ENCODE measurements at regions not wholly inside any gene's neighbourhood (a gene's known extent, or its start where the extent isn't known, plus 50 kb on each side); places are given as distances from the start of the nearest gene placed in this dataset.

DNA sequence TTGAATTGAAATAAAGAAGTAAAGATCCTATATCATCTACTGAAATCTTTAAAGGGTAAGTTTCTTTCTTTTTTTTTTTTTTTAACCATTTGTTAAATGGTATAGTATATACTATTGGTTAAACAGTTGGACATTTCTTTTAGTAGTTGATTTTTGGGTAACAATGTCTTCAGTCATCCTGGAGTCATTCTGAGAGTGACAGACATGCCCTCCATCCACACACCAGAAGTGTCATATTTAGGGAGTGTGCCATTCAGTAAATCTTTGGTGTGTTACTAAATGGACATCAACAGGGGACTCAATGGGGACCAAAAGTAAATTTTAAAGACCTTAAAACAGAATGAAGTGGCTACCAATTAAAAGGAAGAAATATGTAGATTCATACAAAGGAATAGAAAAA, 50.8 kb upstream of the SLC39A10 start:
- no peak for DNase-seq (ENCODE audit: low read depth)
- TF ChIP-seq, protein P1, sequence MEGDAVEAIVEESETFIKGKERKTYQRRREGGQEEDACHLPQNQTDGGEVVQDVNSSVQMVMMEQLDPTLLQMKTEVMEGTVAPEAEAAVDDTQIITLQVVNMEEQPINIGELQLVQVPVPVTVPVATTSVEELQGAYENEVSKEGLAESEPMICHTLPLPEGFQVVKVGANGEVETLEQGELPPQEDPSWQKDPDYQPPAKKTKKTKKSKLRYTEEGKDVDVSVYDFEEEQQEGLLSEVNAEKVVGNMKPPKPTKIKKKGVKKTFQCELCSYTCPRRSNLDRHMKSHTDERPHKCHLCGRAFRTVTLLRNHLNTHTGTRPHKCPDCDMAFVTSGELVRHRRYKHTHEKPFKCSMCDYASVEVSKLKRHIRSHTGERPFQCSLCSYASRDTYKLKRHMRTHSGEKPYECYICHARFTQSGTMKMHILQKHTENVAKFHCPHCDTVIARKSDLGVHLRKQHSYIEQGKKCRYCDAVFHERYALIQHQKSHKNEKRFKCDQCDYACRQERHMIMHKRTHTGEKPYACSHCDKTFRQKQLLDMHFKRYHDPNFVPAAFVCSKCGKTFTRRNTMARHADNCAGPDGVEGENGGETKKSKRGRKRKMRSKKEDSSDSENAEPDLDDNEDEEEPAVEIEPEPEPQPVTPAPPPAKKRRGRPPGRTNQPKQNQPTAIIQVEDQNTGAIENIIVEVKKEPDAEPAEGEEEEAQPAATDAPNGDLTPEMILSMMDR (conservative IDR thresholded peaks at IDR 0.05; ENCODE audit: low read length): no peak
- no peak overlapping the region for H3K4me3 ChIP-seq (ENCODE audit: low read length)

DNA sequence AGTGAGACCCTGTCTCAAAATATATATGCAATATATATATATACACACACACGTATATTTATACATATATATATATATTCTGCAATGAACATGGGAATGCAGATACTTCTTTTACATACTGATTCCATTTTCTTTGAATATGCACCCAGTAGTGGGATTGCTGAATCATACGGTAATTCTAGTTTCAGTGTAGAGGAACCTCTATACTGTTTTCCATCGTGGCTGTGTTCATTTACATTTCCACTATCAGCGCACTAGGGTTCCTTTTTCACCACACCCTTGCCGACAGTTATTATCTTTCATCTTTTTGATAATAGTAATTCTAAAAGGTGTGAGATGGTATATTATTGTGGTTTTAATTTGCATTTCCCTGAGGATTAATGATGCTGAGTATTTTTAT, 52.3 kb upstream of the SLC39A10 start:
- TF ChIP-seq, protein P1 (conservative IDR thresholded peaks at IDR 0.05; ENCODE audit: low read length): no peak
- H3K4me3 ChIP-seq (ENCODE audit: low read length): no peak overlapping the region

DNA sequence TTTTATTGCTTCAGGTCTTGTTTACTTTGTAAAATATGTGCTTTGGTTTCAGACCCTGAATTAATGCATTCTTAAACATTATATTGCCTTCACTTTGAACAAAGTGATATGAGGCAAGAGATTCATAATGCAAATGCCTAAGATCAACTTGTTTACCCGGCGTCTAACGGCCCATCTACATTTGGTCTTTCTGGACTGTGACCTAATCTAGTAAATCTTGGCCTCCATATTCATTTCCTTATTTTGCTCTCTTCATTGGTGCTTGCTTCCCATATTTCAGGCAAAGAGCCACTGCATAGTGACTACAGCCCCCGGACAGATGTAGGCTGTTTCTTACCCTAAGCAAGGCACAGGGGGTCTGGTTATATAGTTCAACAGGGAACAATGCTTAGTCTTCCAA, 53.0 kb upstream of the SLC39A10 start:
- TF ChIP-seq, protein P1 (conservative IDR thresholded peaks at IDR 0.05; ENCODE audit: low read length): no peak
- no peak for DNase-seq (ENCODE audit: low read depth)
- H3K4me3 ChIP-seq (ENCODE audit: low read length): no peak overlapping the region

More for the DNA sequence above, 52.3 kb upstream of the SLC39A10 start:
- DNase-seq (ENCODE audit: low read depth): no peak

DNA sequence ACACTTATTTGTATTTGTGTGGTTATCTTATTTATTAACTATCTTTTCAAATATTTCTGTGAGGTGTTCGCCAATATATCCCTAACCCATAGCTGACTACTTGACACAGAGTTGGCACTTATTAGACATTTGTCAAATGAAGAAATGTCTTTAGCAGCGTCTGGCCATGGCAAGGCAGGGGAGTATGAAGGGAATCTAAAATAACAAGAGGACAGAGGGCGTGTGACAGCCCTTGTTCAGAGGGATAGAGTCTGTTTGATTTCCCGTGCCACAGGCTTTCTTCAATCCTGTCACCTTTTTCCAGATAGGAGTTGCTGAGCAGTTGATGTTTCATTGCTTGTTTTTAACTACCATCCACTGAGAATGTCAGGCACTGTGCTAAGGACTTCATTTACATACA, 53.6 kb upstream of the SLC39A10 start:
- no peak for DNase-seq (ENCODE audit: low read depth)
- H3K4me3 ChIP-seq (ENCODE audit: low read length): no peak overlapping the region
- TF ChIP-seq, protein P1 (conservative IDR thresholded peaks at IDR 0.05; ENCODE audit: low read length): no peak

DNA sequence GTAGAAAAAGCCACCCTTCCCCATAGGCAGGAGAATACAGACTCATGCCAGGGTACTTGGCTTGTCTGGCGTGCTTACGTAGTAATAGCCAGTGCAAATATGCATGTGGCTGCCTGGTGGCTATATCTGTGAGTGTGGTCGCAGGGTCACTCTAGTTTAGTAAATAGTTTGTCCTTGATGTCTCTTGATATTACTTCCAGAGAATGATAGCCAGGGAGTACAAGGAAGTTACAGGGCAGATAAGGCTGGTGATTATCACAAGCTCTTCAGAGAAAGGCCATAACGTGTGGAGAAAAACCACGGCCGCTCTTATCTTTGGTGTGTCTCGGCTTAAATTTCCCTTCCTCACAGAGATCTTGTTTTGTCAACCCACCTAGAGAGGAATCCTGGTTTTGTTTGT, 54.3 kb upstream of the SLC39A10 start:
- DNase-seq (ENCODE audit: low read depth): no peak
- TF ChIP-seq, protein P1 (conservative IDR thresholded peaks at IDR 0.05; ENCODE audit: low read length): no peak
- H3K4me3 ChIP-seq (ENCODE audit: low read length): no peak overlapping the region

DNA sequence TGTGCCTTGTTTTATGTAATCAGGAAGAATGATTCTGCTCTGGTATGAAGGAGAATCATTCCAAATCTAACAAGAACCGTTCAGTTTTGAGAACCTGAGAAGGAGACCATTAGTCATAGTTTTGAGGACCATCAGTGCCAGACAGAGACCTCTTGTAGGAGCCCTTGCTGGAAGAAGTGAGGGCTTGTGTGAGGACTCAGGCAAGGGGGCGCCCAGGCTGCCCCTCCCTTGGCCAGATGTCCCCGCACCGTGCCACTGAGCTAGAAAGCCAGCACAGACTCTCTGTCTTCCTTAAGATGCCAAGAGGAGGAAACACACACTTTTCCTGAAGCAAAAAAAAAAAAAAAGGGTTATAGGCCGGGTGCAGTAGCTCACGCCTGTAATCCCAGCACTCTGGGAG, 55.7 kb upstream of the SLC39A10 start:
- no peak overlapping the region for H3K4me3 ChIP-seq (ENCODE audit: low read length)
- TF ChIP-seq, protein P1 (conservative IDR thresholded peaks at IDR 0.05; ENCODE audit: low read length): no peak
- DNase-seq (ENCODE audit: low read depth): peak; percentile 23

DNA sequence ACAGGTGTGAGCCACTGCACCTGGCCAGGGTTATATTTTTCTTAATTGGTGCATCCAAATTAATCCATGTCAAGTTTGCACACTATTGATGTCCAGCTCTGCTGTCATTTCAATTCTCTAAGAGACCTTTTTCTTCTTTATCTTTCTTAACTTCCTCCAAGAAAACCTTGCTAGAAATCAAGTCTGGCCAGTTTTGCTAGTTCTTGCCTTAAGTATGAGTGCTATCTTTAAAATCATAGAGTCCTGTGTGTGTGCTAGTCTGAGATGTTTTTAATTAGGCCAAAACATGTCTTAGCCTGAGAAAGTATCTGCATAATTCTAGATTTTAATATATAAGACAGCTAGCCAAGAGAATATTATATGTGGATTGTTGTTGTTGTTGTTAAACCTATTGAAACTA, 56.2 kb upstream of the SLC39A10 start:
- TF ChIP-seq, protein P1 (conservative IDR thresholded peaks at IDR 0.05; ENCODE audit: low read length): no peak
- no peak overlapping the region for H3K4me3 ChIP-seq (ENCODE audit: low read length)
- DNase-seq (ENCODE audit: low read depth): no peak
